Natural killer cell (primary cell): ENCODE measurements at regions not wholly inside any gene's neighbourhood (a gene's known extent, or its start where the extent isn't known, plus 50 kb on each side); places are given as distances from the start of the nearest gene placed in this dataset.

Source experiments
- ATAC-seq, 3 donors: fragments of 150-1000 bp in 2 of 3; fragments of 200-7000 bp in 1 of 3; cut with Tn5 transposase; 1 replicate in 1 of 3; 2 replicates in 2 of 3; pipeline ENCODE4 v1.10.0; 2021; ENCODE audit warnings: mild to moderate bottlenecking in 2 of 3, moderate library complexity in 2 of 3
- DNase-seq, 2 donors: peaks; one replicate each; pipeline versions ENCODE4 v3.0.0 to v3.0.0-alpha.2; 2013 to 2021; ENCODE audit warnings: mixed read lengths in 1 of 2
- H3K27ac ChIP-seq: one replicate; pipeline ENCODE4 v1.5.1; 2013; ENCODE audit warnings: mild to moderate bottlenecking, low read length
- H3K27me3 ChIP-seq: one replicate; pipeline ENCODE4 v1.6.1; 2013; ENCODE audit warnings: low read length; ENCODE audit not compliant: control insufficient read depth, insufficient read depth
- H3K36me3 ChIP-seq: one replicate; pipeline ENCODE4 v1.6.1; 2013; ENCODE audit warnings: low read length; ENCODE audit not compliant: control insufficient read depth, insufficient read depth
- H3K4me1 ChIP-seq: one replicate; pipeline ENCODE4 v1.6.1; 2013; ENCODE audit warnings: low read length; ENCODE audit not compliant: control insufficient read depth, insufficient read depth
- H3K4me3 ChIP-seq: one replicate; pipeline ENCODE4 v1.5.1; 2013; ENCODE audit warnings: low read length
- H3K9me3 ChIP-seq: one replicate; pipeline ENCODE4 v1.6.1; 2013; ENCODE audit warnings: low read length; ENCODE audit not compliant: control insufficient read depth, insufficient read depth
- H3K27ac Mint-ChIP-seq, 2 donors: one replicate each; pipeline ENCODE4 v1.8.0; 2022; ENCODE audit warnings: mild to moderate bottlenecking in 2 of 2, mixed read lengths in 2 of 2, moderate library complexity in 1 of 2
- H3K27me3 Mint-ChIP-seq, 2 donors: one replicate each; pipeline ENCODE4 v1.8.0; 2022; ENCODE audit warnings: low read depth in 2 of 2, mixed read lengths in 2 of 2
- H3K36me3 Mint-ChIP-seq: one replicate; pipeline ENCODE4 v1.8.0; 2022; ENCODE audit warnings: mixed read lengths
- H3K4me1 Mint-ChIP-seq, 2 donors: one replicate each; pipeline ENCODE4 v1.8.0; 2022; ENCODE audit warnings: mixed read lengths in 2 of 2
- H3K4me3 Mint-ChIP-seq: one replicate; pipeline ENCODE4 v1.8.0; 2022; ENCODE audit warnings: mild to moderate bottlenecking, moderate library complexity, mixed read lengths
- H3K9me3 Mint-ChIP-seq, 2 donors: one replicate each; pipeline ENCODE4 v1.8.0; 2022; ENCODE audit warnings: mixed read lengths in 2 of 2
- WGBS: methylation state at CpG from one replicate; pipeline ENCODE4 v1.1.7; 2013; ENCODE audit warnings: missing lambda C conversion rate; ENCODE audit not compliant: insufficient coverage; 5-methylcytosine and 5-hydroxymethylcytosine counted together
- intact Hi-C: fragments of 100-400 bp; cut with micrococcal nuclease; formaldehyde crosslinking; loops from one replicate; pipeline ENCODE4 v1.14.2; 2022
- TF ChIP-seq, protein P1 (sequence below): fragments of 200-600 bp; IDR thresholded peaks from one replicate; pipeline ENCODE4 v1.8.0; 2022; ENCODE audit warnings: antibody characterized with exemption

DNA sequence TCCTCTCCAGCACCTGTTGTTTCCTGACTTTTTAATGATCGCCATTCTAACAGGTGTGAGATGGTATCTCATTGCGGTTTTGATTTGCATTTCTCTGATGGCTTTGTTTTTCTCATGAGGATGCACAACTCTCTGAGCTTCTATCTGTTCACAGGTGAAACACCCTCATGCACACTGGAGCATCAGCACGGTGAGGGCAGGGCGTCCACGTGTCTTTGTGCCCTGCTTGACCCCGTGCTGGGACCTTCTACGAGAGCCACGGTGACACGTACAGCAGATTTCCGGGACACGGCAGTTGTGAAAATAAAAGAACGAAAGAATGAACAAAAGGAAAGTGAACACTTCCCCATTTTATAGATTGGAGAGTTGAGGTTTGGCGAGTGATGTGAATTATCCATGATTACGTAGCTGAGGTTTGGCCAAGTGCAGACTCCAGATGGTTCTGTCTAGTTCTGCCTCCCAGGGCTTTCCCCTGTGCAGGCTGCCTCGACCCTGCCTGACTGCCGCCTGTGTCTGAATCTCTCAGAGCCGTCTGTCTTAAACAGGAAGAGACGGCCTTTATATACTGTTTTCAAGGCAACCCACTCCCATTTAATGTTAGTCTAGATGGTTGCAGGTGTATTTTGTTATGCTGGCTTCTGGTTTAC is 67.8 kb upstream of the SORBS2 start:
- H3K4me1 ChIP-seq, result no peaks in the 10 kb centered on the region
- no peaks in the 10 kb centered on the region for H3K36me3 ChIP-seq
- Mint-ChIP-seq H3K4me1 (no peaks in the 10 kb centered on the region), H3K9me3 (no peaks in the 10 kb centered on the region), H3K4me3 (no peak overlapping the region), H3K27ac (no peak overlapping the region), H3K36me3 (no peaks in the 10 kb centered on the region), H3K27me3 (peaks cover 0 to 5% of the 10 kb centered on the region in 2 donors)
- H3K27ac ChIP-seq, result no peak overlapping the region
- 92% methylated on average over 17 of the region's 18 CpGs for WGBS
- TF ChIP-seq, protein P1, sequence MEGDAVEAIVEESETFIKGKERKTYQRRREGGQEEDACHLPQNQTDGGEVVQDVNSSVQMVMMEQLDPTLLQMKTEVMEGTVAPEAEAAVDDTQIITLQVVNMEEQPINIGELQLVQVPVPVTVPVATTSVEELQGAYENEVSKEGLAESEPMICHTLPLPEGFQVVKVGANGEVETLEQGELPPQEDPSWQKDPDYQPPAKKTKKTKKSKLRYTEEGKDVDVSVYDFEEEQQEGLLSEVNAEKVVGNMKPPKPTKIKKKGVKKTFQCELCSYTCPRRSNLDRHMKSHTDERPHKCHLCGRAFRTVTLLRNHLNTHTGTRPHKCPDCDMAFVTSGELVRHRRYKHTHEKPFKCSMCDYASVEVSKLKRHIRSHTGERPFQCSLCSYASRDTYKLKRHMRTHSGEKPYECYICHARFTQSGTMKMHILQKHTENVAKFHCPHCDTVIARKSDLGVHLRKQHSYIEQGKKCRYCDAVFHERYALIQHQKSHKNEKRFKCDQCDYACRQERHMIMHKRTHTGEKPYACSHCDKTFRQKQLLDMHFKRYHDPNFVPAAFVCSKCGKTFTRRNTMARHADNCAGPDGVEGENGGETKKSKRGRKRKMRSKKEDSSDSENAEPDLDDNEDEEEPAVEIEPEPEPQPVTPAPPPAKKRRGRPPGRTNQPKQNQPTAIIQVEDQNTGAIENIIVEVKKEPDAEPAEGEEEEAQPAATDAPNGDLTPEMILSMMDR, result no peak
- intact Hi-C loops, result no loop called here
- H3K9me3 ChIP-seq, result no peaks in the 10 kb centered on the region
- H3K4me3 ChIP-seq, result no peak overlapping the region
- no peak for ATAC-seq
- H3K27me3 ChIP-seq, result no peaks in the 10 kb centered on the region
- DNase-seq, result no peak

DNA sequence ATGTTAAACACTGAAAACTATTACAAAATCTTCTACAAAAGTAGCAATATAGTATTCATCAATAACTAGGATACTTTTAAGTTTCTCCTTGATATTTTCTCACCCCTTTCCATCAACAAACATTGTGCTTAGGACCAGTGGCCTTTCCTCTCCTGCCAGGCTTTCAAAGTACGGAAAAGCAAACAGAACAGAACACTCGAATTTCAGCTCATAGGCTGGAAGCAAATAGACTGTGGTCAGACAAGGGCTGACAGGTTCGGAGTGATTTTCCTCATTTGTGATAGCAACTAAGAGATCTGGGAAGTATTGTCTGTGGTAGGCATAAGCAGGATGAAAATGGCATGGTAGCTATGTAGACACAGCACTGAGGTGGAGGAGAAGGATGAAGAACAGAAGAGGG is 68.6 kb upstream of the SORBS2 start:
- Histone ChIP-seq H3K4me1 (no peaks in the 10 kb centered on the region), H3K27me3 (no peaks in the 10 kb centered on the region), H3K27ac (no peak overlapping the region), H3K36me3 (no peaks in the 10 kb centered on the region), H3K4me3 (no peak overlapping the region), H3K9me3 (no peaks in the 10 kb centered on the region)
- H3K4me1 Mint-ChIP-seq, result no peaks in the 10 kb centered on the region
- intact Hi-C loops, result no loop called here
- H3K9me3 Mint-ChIP-seq, result no peaks in the 10 kb centered on the region
- H3K4me3 Mint-ChIP-seq, result no peak overlapping the region
- no peak for ATAC-seq
- 82% methylated on average over 3 of the region's 3 CpGs for WGBS
- H3K27ac Mint-ChIP-seq, result no peak overlapping the region
- H3K36me3 Mint-ChIP-seq, result no peaks in the 10 kb centered on the region
- TF ChIP-seq, protein P1, result no peak
- peaks cover 0 to 5% of the 10 kb centered on the region in 2 donors for H3K27me3 Mint-ChIP-seq
- no peak for DNase-seq

DNA sequence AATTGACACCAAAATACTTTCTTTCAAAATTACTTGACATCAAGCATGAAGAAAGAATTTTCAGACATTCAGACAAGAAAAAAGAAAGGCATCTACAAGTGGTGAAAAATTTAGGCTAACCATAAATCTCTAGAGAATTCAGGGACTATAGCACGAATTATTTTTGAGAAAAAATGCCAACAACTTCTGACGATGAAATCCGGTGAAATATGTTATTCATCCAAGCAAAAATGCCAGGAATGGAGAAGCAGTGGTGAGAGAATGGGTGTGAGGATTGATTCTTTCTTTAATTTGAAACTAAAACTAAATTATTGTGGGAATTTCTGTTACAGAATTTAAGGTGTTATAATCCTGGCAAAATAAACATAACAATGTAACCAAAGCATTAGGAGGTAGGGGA is 69.4 kb upstream of the SORBS2 start:
- Histone ChIP-seq H3K27ac (no peak overlapping the region), H3K9me3 (no peaks in the 10 kb centered on the region), H3K4me3 (no peak overlapping the region), H3K36me3 (no peaks in the 10 kb centered on the region), H3K4me1 (no peaks in the 10 kb centered on the region), H3K27me3 (no peaks in the 10 kb centered on the region)
- ATAC-seq (no peak), DNase-seq (no peak)
- no peaks in the 10 kb centered on the region for H3K36me3 Mint-ChIP-seq
- H3K9me3 Mint-ChIP-seq, result no peaks in the 10 kb centered on the region
- TF ChIP-seq, protein P1, result no peak
- intact Hi-C loops, result no loop called here
- H3K4me1 Mint-ChIP-seq, result no peaks in the 10 kb centered on the region
- WGBS, result 91% methylated on average over 3 of the region's 3 CpGs
- no peak overlapping the region for H3K27ac Mint-ChIP-seq
- H3K4me3 Mint-ChIP-seq, result no peak overlapping the region
- peaks cover 0 to 5% of the 10 kb centered on the region in 2 donors for H3K27me3 Mint-ChIP-seq

DNA sequence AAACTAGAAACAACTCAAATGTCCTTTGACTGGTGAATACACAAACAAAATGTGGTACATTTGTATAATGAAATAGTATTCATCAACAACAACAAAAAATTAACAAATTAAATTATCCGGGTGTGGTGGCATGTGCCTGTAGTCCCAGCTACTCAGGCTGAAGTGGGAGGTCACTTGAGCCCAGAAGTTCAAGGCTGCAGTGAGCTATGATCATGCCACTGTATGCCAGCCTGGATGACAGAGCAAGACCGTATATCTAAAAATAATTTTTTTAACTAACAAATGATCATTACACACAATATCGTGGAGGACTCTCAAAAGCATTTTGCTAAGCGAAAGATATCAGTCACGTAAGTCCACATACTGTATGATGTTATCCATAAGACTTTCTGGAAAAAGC is 71.6 kb upstream of the SORBS2 start:
- Mint-ChIP-seq H3K27ac (no peak overlapping the region), H3K9me3 (no peaks in the 10 kb centered on the region), H3K27me3 (peaks cover 6 to 13% of the 10 kb centered on the region in 2 donors), H3K4me3 (no peak overlapping the region), H3K36me3 (peaks cover 7% of the 10 kb centered on the region), H3K4me1 (peaks cover 6 to 7% of the 10 kb centered on the region in 2 donors)
- DNase-seq (no peak), ATAC-seq (no peak)
- 85% methylated on average over 5 of the region's 5 CpGs for WGBS
- Histone ChIP-seq H3K9me3 (no peaks in the 10 kb centered on the region), H3K4me1 (no peaks in the 10 kb centered on the region), H3K27ac (no peak overlapping the region), H3K4me3 (no peak overlapping the region), H3K36me3 (no peaks in the 10 kb centered on the region), H3K27me3 (no peaks in the 10 kb centered on the region)
- intact Hi-C loops, result no loop called here
- TF ChIP-seq, protein P1, result no peak
